HCT116 (cell line): ENCODE measurements at regions not wholly inside any gene's neighbourhood (a gene's known extent, or its start where the extent isn't known, plus 50 kb on each side); places are given as distances from the start of the nearest gene placed in this dataset.

ENCODE experiments used
- ATAC-seq: fragments of 200-7000 bp; cut with Tn5 transposase; 2 replicates; pipeline ENCODE4 v1.9.1; 2020; ENCODE audit warnings: mild to moderate bottlenecking, moderate library complexity
- BruUV-seq: library from RNA; stranded (reverse); fragments of 400-500 nt; replicated peaks from 2 replicates; lab custom pipeline; 2021; lab: Mats Ljungman, UMichigan
- CTCF ChIA-PET: fragments of 300-600 bp; sonication (Branson Sonifier 250); formaldehyde crosslinking; loops from one replicate; lab custom pipeline; 2021; ENCODE audit warnings: antibody characterized with exemption; lab: Charles Lee
- POLR2A ChIA-PET: fragments of 300-600, 350-600 bp; sonication (Branson Sonifier 250); formaldehyde crosslinking; loops from one replicate; lab custom pipeline; 2021; ENCODE audit warnings: antibody characterized with exemption; lab: Charles Lee
- RAD21 ChIA-PET, 2 experiments: fragments of 300-600 bp; sonication (Branson Sonifier 250); formaldehyde crosslinking; loops; one replicate each; lab custom pipeline; 2023; ENCODE audit warnings: low total read pairs in 2 of 2; ENCODE audit not compliant: uncharacterized antibody in 2 of 2, unreplicated experiment in 2 of 2, low non-redundant PET in 1 of 2; lab: Charles Lee
- DNase-seq: peaks from one replicate; pipeline ENCODE4 v3.0.0-alpha.2; 2010; ENCODE audit warnings: low read depth, low spot score
- H2AFZ ChIP-seq: fragments of 200-600 bp; shearing (Covaris generic), sonication (generic); 2 replicates; pipeline ENCODE4 v1.6.1; 2017; ENCODE audit warnings: low read depth, mixed run types, mixed read lengths, antibody characterized with exemption, low read length; ENCODE audit not compliant: poor library complexity, severe bottlenecking
- H3K27ac ChIP-seq: 2 replicates; pipeline ENCODE4 v1.5.1; 2012; ENCODE audit warnings: low read depth, low read length
- H3K27me3 ChIP-seq: fragments of 200-600 bp; sonication (generic); 2 replicates; pipeline ENCODE4 v1.6.1; 2016; ENCODE audit warnings: mixed run types, low read length, mixed read lengths; ENCODE audit not compliant: insufficient read depth
- H3K36me3 ChIP-seq, 2 experiments: fragments of 200-500 bp in 1 of 2; fragments of 200-600 bp in 1 of 2; sonication (Bioruptor generic) in 1 of 2; sonication (generic) in 1 of 2; 2 replicates each; pipeline versions ENCODE4 v1.5.1 to v1.6.1; 2014 to 2016; ENCODE audit warnings: low read length in 2 of 2, inconsistent platforms in 1 of 2, mixed read lengths in 1 of 2, mixed run types in 1 of 2; ENCODE audit not compliant: insufficient read depth in 2 of 2, control insufficient read depth in 1 of 2
- H3K4me1 ChIP-seq, 2 experiments: fragments of 200-600 bp in 1 of 2; sonication (generic) in 1 of 2; 2 replicates each; pipeline versions ENCODE4 v1.5.1 to v1.6.1; 2012 to 2017; ENCODE audit warnings: low read length in 2 of 2, inconsistent platforms in 1 of 2, mild to moderate bottlenecking in 1 of 2, mixed read lengths in 1 of 2, mixed run types in 1 of 2, moderate library complexity in 1 of 2; ENCODE audit not compliant: insufficient read depth in 2 of 2, control insufficient read depth in 1 of 2
- H3K4me2 ChIP-seq: fragments of 200-600 bp; sonication (generic); 2 replicates; pipeline ENCODE4 v1.6.1; 2017; ENCODE audit warnings: mixed run types, low read length, mixed read lengths
- H3K4me3 ChIP-seq, 2 experiments: fragments of 200-600 bp in 1 of 2; sonication (generic) in 1 of 2; replicated peaks in 1 of 2; 2 replicates each; pipeline ENCODE4 v1.5.1; 2011 to 2016; ENCODE audit warnings: low read length in 2 of 2, control low read depth in 1 of 2, low read depth in 1 of 2, mild to moderate bottlenecking in 1 of 2, mixed read lengths in 1 of 2, mixed run types in 1 of 2
- H3K79me2 ChIP-seq: fragments of 200-600 bp; sonication (generic); 2 replicates; pipeline ENCODE4 v1.6.1; 2017; ENCODE audit warnings: mild to moderate bottlenecking, mixed run types, low read length, moderate library complexity, mixed read lengths; ENCODE audit not compliant: insufficient read depth
- H3K9ac ChIP-seq: fragments of 200-600 bp; sonication (generic); 2 replicates; pipeline ENCODE4 v1.6.1; 2016; ENCODE audit warnings: low read length, mixed read lengths
- H3K9me2 ChIP-seq: fragments of 200-600 bp; sonication (generic), shearing (Covaris generic); 2 replicates; pipeline ENCODE4 v1.6.1; 2017; ENCODE audit warnings: mixed run types, mild to moderate bottlenecking, moderate library complexity; ENCODE audit not compliant: insufficient read depth
- H3K9me3 ChIP-seq, 2 experiments: fragments of 200-500 bp in 1 of 2; fragments of 200-600 bp in 1 of 2; sonication (Bioruptor generic) in 1 of 2; sonication (generic) in 1 of 2; 2 replicates each; pipeline ENCODE4 v1.6.1; 2014 to 2017; ENCODE audit warnings: low read length in 2 of 2, mixed read lengths in 2 of 2, inconsistent platforms in 1 of 2, low read depth in 1 of 2, mild to moderate bottlenecking in 1 of 2, mixed run types in 1 of 2, moderate library complexity in 1 of 2; ENCODE audit not compliant: control insufficient read depth in 1 of 2, insufficient read depth in 1 of 2
- H4K20me1 ChIP-seq: fragments of 200-600 bp; sonication (generic), shearing (Covaris generic); 2 replicates; pipeline ENCODE4 v1.6.1; 2017; ENCODE audit warnings: mixed run types, mild to moderate bottlenecking, moderate library complexity; ENCODE audit not compliant: insufficient read depth
- ATF3 ChIP-seq: IDR thresholded peaks from 2 replicates; pipeline ENCODE4 v1.6.1; 2012
- CEBPB ChIP-seq: IDR thresholded peaks from 2 replicates; pipeline ENCODE4 v1.6.1; 2012; ENCODE audit warnings: low read depth
- CTCF ChIP-seq, 3 experiments: fragments of 200-600 bp in 1 of 3; sonication (generic) in 1 of 3; IDR thresholded peaks in 2 of 3; conservative IDR thresholded peaks in 1 of 3; 2 replicates each; pipeline ENCODE4 v1.5.1; 2012 to 2017; ENCODE audit warnings: low read depth in 2 of 3, low read length in 2 of 3, antibody characterized with exemption in 1 of 3, borderline replicate concordance in 1 of 3, control low read depth in 1 of 3, mild to moderate bottlenecking in 1 of 3, mixed read lengths in 1 of 3, mixed run types in 1 of 3, moderate library complexity in 1 of 3; ENCODE audit not compliant: insufficient read depth in 1 of 3
- EGR1 ChIP-seq: IDR thresholded peaks from 2 replicates; pipeline ENCODE4 v1.6.1; 2012; ENCODE audit warnings: low read depth
- ELF1 ChIP-seq: IDR thresholded peaks from 2 replicates; pipeline ENCODE4 v1.6.1; 2012; ENCODE audit warnings: low read depth, borderline replicate concordance
- JUND ChIP-seq: IDR thresholded peaks from 2 replicates; pipeline ENCODE4 v1.6.1; 2012
- MAX ChIP-seq: IDR thresholded peaks from 2 replicates; pipeline ENCODE4 v1.6.1; 2012
- POLR2A ChIP-seq: IDR thresholded peaks from 2 replicates; pipeline ENCODE4 v1.7.0; 2011; ENCODE audit warnings: borderline replicate concordance; ENCODE audit not compliant: insufficient read depth, insufficient read length; ENCODE audit errors: extremely low read depth
- POLR2AphosphoS5 ChIP-seq: IDR thresholded peaks from 2 replicates; pipeline ENCODE4 v1.6.1; 2011; ENCODE audit warnings: mild to moderate bottlenecking, low read depth, low read length, moderate library complexity
- RAD21 ChIP-seq: IDR thresholded peaks from 2 replicates; pipeline ENCODE4 v1.6.1; 2012; ENCODE audit warnings: low read depth, mild to moderate bottlenecking
- SP1 ChIP-seq: IDR thresholded peaks from 2 replicates; pipeline ENCODE4 v1.6.1; 2012; ENCODE audit warnings: low read depth
- SRF ChIP-seq: IDR thresholded peaks from 2 replicates; pipeline ENCODE4 v1.6.1; 2012; ENCODE audit warnings: low read depth
- TCF7L2 ChIP-seq: IDR thresholded peaks from 2 replicates; pipeline ENCODE4 v1.7.0; 2011; ENCODE audit warnings: borderline replicate concordance, inconsistent platforms; ENCODE audit not compliant: insufficient read depth, insufficient read length; ENCODE audit errors: extremely low read depth
- YY1 ChIP-seq: IDR thresholded peaks from 2 replicates; pipeline ENCODE4 v1.6.1; 2011; ENCODE audit warnings: low read length, low read depth, moderate library complexity, mild to moderate bottlenecking; ENCODE audit not compliant: insufficient replicate concordance; ENCODE audit errors: extremely low read depth
- ZBTB33 ChIP-seq: IDR thresholded peaks from 2 replicates; pipeline ENCODE4 v1.6.1; 2011; ENCODE audit warnings: mild to moderate bottlenecking, low read length, moderate library complexity; ENCODE audit not compliant: insufficient replicate concordance; ENCODE audit errors: extremely low read depth
- ZNF274 ChIP-seq: fragments of 200-500 bp; sonication (Bioruptor generic); IDR thresholded peaks from 2 replicates; pipeline ENCODE4 v1.6.1; 2014; ENCODE audit warnings: mild to moderate bottlenecking, low read depth, low read length, inconsistent platforms
- intact Hi-C: fragments of 100-400 bp; cut with micrococcal nuclease; formaldehyde crosslinking; loops from 2 replicates; pipeline ENCODE4 v1.10.0; 2022

GRCh38 chr12:113633678-113634332 is 162.1 kb upstream of the LHX5 start:
- no peaks in the 10 kb centered on the region for H3K4me1 ChIP-seq
- no peaks in the 10 kb centered on the region for H3K79me2 ChIP-seq
- RAD21 ChIA-PET, result no interaction called here
- H3K4me2 ChIP-seq, result no peak overlapping the region
- no TSS peak for BruUV-seq
- H3K36me3 ChIP-seq, result no peaks in the 10 kb centered on the region
- intact Hi-C loops, result no loop called here
- DNase-seq (no peak), ATAC-seq (no peak)
- peaks cover 3 to 5% of the 10 kb centered on the region in 2 experiments; a peak in 1 of 4 replicates for H3K9me3 ChIP-seq
- no peak for TF ChIP-seq POLR2A
- no peak for TF ChIP-seq CEBPB
- no peak for TF ChIP-seq EGR1
- TF ChIP-seq POLR2AphosphoS5, result no peak
- no peak for TF ChIP-seq ZNF274
- no peak for TF ChIP-seq ZBTB33
- TF ChIP-seq TCF7L2, result no peak
- no peak for TF ChIP-seq CTCF (IDR thresholded peaks at IDR 0.05 in 2 of 3, conservative IDR thresholded peaks at IDR 0.05 in 1 of 3; ENCODE audit: borderline replicate concordance in 1 of 3, insufficient read depth in 1 of 3, low read depth in 2 of 3, low read length in 2 of 3)
- no peak for TF ChIP-seq ATF3
- TF ChIP-seq SRF, result no peak
- TF ChIP-seq ELF1, result no peak
- no peak for TF ChIP-seq SP1
- TF ChIP-seq MAX, result no peak
- TF ChIP-seq YY1, result no peak
- TF ChIP-seq RAD21, result no peak
- TF ChIP-seq JUND, result no peak
- no peak overlapping the region for H3K4me3 ChIP-seq
- H4K20me1 ChIP-seq, result no peaks in the 10 kb centered on the region
- H3K9ac ChIP-seq, result no peak overlapping the region
- H2AFZ ChIP-seq, result no peak overlapping the region
- no peaks in the 10 kb centered on the region; the same call in 1 of the 2 replicates for H3K27me3 ChIP-seq
- POLR2A ChIA-PET, result no interaction called here
- H3K9me2 ChIP-seq, result no peaks in the 10 kb centered on the region
- no peak overlapping the region for H3K27ac ChIP-seq
- CTCF ChIA-PET, result no interaction called here
